PFSK-1 (cell line): ENCODE measurements at regions not wholly inside any gene's neighbourhood (a gene's known extent, or its start where the extent isn't known, plus 50 kb on each side); places are given as distances from the start of the nearest gene placed in this dataset.

Experiments used
- FOXP2 ChIP-seq: optimal IDR thresholded peaks from 2 replicates; pipeline ENCODE3; 2011; ENCODE audit warnings: borderline replicate concordance, control low read depth, inconsistent platforms; ENCODE audit not compliant: insufficient read depth; ENCODE audit errors: extremely low read length, extremely low read depth
- POLR2AphosphoS5 ChIP-seq: IDR thresholded peaks from 2 replicates; pipeline ENCODE4 v1.6.1; 2012; ENCODE audit warnings: low read depth, mild to moderate bottlenecking, control low read depth, low read length, moderate library complexity
- SIN3A ChIP-seq: IDR thresholded peaks from 2 replicates; pipeline ENCODE4 v1.6.1; 2012; ENCODE audit warnings: mild to moderate bottlenecking, low read length, moderate library complexity, borderline replicate concordance; ENCODE audit not compliant: insufficient read depth
- TAF1 ChIP-seq: IDR thresholded peaks from 2 replicates; pipeline ENCODE4 v1.6.1; 2012; ENCODE audit warnings: low read length, control low read depth, borderline replicate concordance; ENCODE audit not compliant: insufficient read depth
- TF ChIP-seq, protein P1 (sequence below), 2 experiments: IDR thresholded peaks; 2 replicates each; pipeline versions ENCODE4 v1.6.1 to v1.8.0; 2011 to 2012; ENCODE audit warnings: low read depth in 2 of 2, low read length in 2 of 2, control low read depth in 1 of 2, inconsistent platforms in 1 of 2, mild to moderate bottlenecking in 1 of 2, moderate library complexity in 1 of 2; ENCODE audit not compliant: insufficient read depth in 1 of 2

GRCh38 chr4:67054896-67055295 is 490.4 kb downstream of the CENPC start:
- TF ChIP-seq, protein P1, sequence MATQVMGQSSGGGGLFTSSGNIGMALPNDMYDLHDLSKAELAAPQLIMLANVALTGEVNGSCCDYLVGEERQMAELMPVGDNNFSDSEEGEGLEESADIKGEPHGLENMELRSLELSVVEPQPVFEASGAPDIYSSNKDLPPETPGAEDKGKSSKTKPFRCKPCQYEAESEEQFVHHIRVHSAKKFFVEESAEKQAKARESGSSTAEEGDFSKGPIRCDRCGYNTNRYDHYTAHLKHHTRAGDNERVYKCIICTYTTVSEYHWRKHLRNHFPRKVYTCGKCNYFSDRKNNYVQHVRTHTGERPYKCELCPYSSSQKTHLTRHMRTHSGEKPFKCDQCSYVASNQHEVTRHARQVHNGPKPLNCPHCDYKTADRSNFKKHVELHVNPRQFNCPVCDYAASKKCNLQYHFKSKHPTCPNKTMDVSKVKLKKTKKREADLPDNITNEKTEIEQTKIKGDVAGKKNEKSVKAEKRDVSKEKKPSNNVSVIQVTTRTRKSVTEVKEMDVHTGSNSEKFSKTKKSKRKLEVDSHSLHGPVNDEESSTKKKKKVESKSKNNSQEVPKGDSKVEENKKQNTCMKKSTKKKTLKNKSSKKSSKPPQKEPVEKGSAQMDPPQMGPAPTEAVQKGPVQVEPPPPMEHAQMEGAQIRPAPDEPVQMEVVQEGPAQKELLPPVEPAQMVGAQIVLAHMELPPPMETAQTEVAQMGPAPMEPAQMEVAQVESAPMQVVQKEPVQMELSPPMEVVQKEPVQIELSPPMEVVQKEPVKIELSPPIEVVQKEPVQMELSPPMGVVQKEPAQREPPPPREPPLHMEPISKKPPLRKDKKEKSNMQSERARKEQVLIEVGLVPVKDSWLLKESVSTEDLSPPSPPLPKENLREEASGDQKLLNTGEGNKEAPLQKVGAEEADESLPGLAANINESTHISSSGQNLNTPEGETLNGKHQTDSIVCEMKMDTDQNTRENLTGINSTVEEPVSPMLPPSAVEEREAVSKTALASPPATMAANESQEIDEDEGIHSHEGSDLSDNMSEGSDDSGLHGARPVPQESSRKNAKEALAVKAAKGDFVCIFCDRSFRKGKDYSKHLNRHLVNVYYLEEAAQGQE (IDR thresholded peaks at IDR 0.05; ENCODE audit: insufficient read depth in 1 of 2, low read depth in 2 of 2, low read length in 2 of 2) = no peak
- TF ChIP-seq POLR2AphosphoS5 = no peak

DNA sequence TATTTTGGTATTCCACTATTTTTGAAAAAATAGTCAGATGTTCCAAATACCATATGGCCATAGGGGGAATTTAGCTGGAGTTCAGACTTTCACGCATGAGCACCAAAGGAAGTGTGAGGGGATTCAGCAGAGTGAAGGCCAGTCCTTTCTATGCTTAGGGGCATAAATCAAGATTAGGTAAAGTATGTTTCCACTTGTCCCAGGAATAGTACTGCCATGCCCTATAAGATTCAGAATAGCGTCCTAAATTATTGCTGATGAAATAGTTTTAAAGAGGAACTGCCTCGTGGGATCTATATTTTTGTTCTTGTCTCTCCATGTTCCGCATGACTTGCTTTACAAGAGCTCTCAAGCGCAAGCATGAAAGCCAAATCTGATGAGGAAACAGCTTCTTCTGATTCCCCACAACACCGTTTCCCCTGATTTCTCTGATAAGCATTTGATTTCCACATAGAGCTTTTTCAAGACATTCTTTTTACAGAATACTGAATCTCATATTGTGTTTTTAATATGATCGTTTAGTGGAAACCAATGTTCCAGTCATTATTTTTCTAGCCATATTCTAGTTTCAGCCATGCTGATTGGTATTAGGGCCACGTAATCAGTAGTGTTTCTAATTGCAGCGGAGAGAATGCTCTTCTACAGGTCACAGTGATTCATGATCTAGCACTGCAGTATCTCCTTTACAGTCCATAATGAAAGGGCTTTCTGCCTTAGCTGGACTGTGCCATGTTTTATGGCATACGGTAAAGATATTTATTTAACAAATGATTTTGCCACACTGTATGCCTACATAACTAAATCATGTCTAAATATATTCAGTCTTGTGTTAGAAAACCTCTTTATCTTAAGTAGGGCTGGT is 492.3 kb downstream of the CENPC start:
- TF ChIP-seq SIN3A = no peak
- TF ChIP-seq, protein P1 (IDR thresholded peaks at IDR 0.05; ENCODE audit: insufficient read depth in 1 of 2, low read depth in 2 of 2, low read length in 2 of 2) = no peak
- no peak for TF ChIP-seq POLR2AphosphoS5
- no peak for TF ChIP-seq TAF1
- no peak for TF ChIP-seq FOXP2

GRCh38 chr4:67051000-67051789 is 494.1 kb downstream of the CENPC start:
- TF ChIP-seq TAF1 (no peak), FOXP2 (no peak), POLR2AphosphoS5 (no peak), SIN3A (no peak)
- TF ChIP-seq, protein P1 (IDR thresholded peaks at IDR 0.05; ENCODE audit: insufficient read depth in 1 of 2, low read depth in 2 of 2, low read length in 2 of 2) = no peak

DNA sequence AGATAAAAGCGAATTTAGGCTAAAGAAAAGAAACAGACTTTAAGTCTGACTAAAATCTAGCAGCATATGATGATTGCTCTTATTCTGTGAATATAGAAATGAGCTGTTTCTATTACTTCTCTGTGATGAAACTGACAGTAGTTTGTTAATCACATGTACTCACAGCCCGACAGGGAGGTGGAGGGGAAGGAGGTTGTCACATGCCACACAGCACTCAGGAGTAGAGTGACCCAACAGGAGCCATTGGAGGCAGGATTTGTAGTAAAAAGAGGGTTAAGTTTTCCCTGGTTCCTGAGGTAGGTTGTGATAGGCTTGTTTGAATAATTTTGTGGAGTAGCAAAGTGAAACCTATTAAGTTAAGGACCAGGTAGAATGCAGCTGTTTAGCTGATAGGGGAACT is 495.9 kb downstream of the CENPC start:
- TF ChIP-seq FOXP2 (no peak), TAF1 (no peak), SIN3A (no peak), POLR2AphosphoS5 (no peak)
- TF ChIP-seq, protein P1 (IDR thresholded peaks at IDR 0.05; ENCODE audit: insufficient read depth in 1 of 2, low read depth in 2 of 2, low read length in 2 of 2) = no peak
